SK-N-SH treated with all-trans-retinoic acid at 6 μM for 48 hours (cell line): ENCODE measurements at regions not wholly inside any gene's neighbourhood (a gene's known extent, or its start where the extent isn't known, plus 50 kb on each side); places are given as distances from the start of the nearest gene placed in this dataset.
A peak's percentile ranks its signal among the peaks of the same experiment; 100 is the strongest.

Source experiments
- ATAC-seq: fragments of 200-7000 bp; cut with Tn5 transposase; 3 replicates; pipeline ENCODE4 v1.9.1; 2020; ENCODE audit warnings: mild to moderate bottlenecking, moderate library complexity
- ARNTL ChIP-seq: fragments of 450-650 bp; formaldehyde crosslinking; IDR thresholded peaks from 2 replicates; pipeline ENCODE4 v1.5.0; 2020; ENCODE audit warnings: low read depth, mild to moderate bottlenecking, moderate library complexity, borderline replicate concordance
- BACH2 ChIP-seq: fragments of 250-450 bp; sonication (Bioruptor Pico); IDR thresholded peaks from 2 replicates; pipeline ENCODE4 v1.9.0; 2021; ENCODE audit warnings: mild to moderate bottlenecking, borderline replicate concordance
- CSDC2 ChIP-seq: fragments of 250-450 bp; sonication (Bioruptor Pico); IDR thresholded peaks from 2 replicates; pipeline ENCODE4 v1.5.0; 2020; ENCODE audit warnings: mild to moderate bottlenecking, moderate library complexity
- CSRNP3 ChIP-seq: fragments of 250-450 bp; sonication (Bioruptor Pico); IDR thresholded peaks from 2 replicates; pipeline ENCODE4 v1.5.1; 2021; ENCODE audit warnings: mild to moderate bottlenecking, moderate library complexity
- ESRRG ChIP-seq: fragments of 250-450 bp; sonication (Bioruptor Pico); IDR thresholded peaks from 2 replicates; pipeline ENCODE4 v1.6.1; 2021; ENCODE audit warnings: mild to moderate bottlenecking
- ISL1 ChIP-seq: fragments of 250-450 bp; sonication (Bioruptor Pico); IDR thresholded peaks from 2 replicates; pipeline ENCODE4 v2.1.2; 2022; ENCODE audit warnings: mild to moderate bottlenecking, moderate library complexity
- PPARA ChIP-seq: fragments of 250-450 bp; sonication (Bioruptor Pico); IDR thresholded peaks from 2 replicates; pipeline ENCODE4 v1.5.0; 2020; ENCODE audit warnings: mild to moderate bottlenecking, borderline replicate concordance
- RARB ChIP-seq: fragments of 250-450 bp; sonication (Bioruptor Pico); IDR thresholded peaks from 2 replicates; pipeline ENCODE4 v1.8.0; 2021; ENCODE audit warnings: mild to moderate bottlenecking, moderate library complexity
- SNAI2 ChIP-seq: fragments of 250-450 bp; sonication (Bioruptor Pico); IDR thresholded peaks from 2 replicates; pipeline ENCODE4 v1.5.0; 2020; ENCODE audit warnings: mild to moderate bottlenecking, moderate library complexity
- TCF4 ChIP-seq: fragments of 250-450 bp; sonication (Bioruptor Pico); IDR thresholded peaks from 2 replicates; pipeline ENCODE4 v1.8.0; 2021; ENCODE audit warnings: mild to moderate bottlenecking, moderate library complexity, borderline replicate concordance
- TOX ChIP-seq: fragments of 250-450 bp; sonication (Bioruptor Pico); IDR thresholded peaks from 2 replicates; pipeline ENCODE4 v1.8.0; 2021; ENCODE audit warnings: mild to moderate bottlenecking, moderate library complexity, borderline replicate concordance
- ZC3H10 ChIP-seq: fragments of 250-450 bp; sonication (Bioruptor Pico); IDR thresholded peaks from 2 replicates; pipeline ENCODE4 v1.5.1; 2021; ENCODE audit warnings: mild to moderate bottlenecking, moderate library complexity
- ZFP3 ChIP-seq: fragments of 250-450 bp; sonication (Bioruptor Pico); IDR thresholded peaks from 2 replicates; pipeline ENCODE4 v1.5.0; 2020; ENCODE audit warnings: mild to moderate bottlenecking, moderate library complexity
- ZFP30 ChIP-seq: fragments of 450-650 bp; formaldehyde crosslinking; IDR thresholded peaks from 2 replicates; pipeline ENCODE4 v1.5.0; 2022; ENCODE audit warnings: mild to moderate bottlenecking, moderate library complexity
- ZNF565 ChIP-seq: fragments of 450-650 bp; formaldehyde crosslinking; conservative IDR thresholded peaks from 2 replicates; pipeline ENCODE4 v1.5.0; 2020; ENCODE audit warnings: low read depth, mild to moderate bottlenecking, moderate library complexity
- ZNF70 ChIP-seq: fragments of 450-650 bp; formaldehyde crosslinking; IDR thresholded peaks from 2 replicates; pipeline ENCODE4 v1.5.0; 2020; ENCODE audit warnings: mild to moderate bottlenecking, moderate library complexity
- ZNF8 ChIP-seq: fragments of 450-650 bp; formaldehyde crosslinking; IDR thresholded peaks from 2 replicates; pipeline ENCODE4 v1.5.0; 2020; ENCODE audit warnings: mild to moderate bottlenecking, moderate library complexity
- TF ChIP-seq, protein P1 (sequence below): fragments of 250-450 bp; sonication (Bioruptor Pico); IDR thresholded peaks from 2 replicates; pipeline ENCODE4 v1.8.0; 2020; ENCODE audit warnings: mild to moderate bottlenecking, moderate library complexity, borderline replicate concordance
- TF ChIP-seq, protein P2 (sequence below): fragments of 250-450 bp; sonication (Bioruptor Pico); IDR thresholded peaks from 2 replicates; pipeline ENCODE4 v1.5.1; 2020; ENCODE audit warnings: low read depth, mild to moderate bottlenecking, moderate library complexity
- TF ChIP-seq, protein P3 (sequence below): fragments of 250-450 bp; sonication (Bioruptor Pico); IDR thresholded peaks from 2 replicates; pipeline ENCODE4 v1.5.0; 2020; ENCODE audit warnings: mild to moderate bottlenecking, moderate library complexity
- TF ChIP-seq, protein P4 (sequence below): fragments of 250-450 bp; sonication (Bioruptor Pico); IDR thresholded peaks from 2 replicates; pipeline ENCODE4 v1.8.0; 2021; ENCODE audit warnings: low read depth, mild to moderate bottlenecking, moderate library complexity, borderline replicate concordance

- TF ChIP-seq, protein P1, sequence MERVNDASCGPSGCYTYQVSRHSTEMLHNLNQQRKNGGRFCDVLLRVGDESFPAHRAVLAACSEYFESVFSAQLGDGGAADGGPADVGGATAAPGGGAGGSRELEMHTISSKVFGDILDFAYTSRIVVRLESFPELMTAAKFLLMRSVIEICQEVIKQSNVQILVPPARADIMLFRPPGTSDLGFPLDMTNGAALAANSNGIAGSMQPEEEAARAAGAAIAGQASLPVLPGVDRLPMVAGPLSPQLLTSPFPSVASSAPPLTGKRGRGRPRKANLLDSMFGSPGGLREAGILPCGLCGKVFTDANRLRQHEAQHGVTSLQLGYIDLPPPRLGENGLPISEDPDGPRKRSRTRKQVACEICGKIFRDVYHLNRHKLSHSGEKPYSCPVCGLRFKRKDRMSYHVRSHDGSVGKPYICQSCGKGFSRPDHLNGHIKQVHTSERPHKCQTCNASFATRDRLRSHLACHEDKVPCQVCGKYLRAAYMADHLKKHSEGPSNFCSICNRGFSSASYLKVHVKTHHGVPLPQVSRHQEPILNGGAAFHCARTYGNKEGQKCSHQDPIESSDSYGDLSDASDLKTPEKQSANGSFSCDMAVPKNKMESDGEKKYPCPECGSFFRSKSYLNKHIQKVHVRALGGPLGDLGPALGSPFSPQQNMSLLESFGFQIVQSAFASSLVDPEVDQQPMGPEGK (CRISPR knock-in tag), result no peak
- TF ChIP-seq SNAI2, result no peak
Observed at GRCh38 chr10:4249841-4250586, 465.0 kb upstream of the KLF6 start (continued).

- no peak for TF ChIP-seq ZC3H10
- 0 out of 2 replicates have a peak, but pooled peaks have one; percentile 17 for TF ChIP-seq CSDC2
- TF ChIP-seq, all 23 proteins: peak for 1
- ATAC-seq, result no peak
Observed at GRCh38 chr10:4247379-4247778, 462.4 kb upstream of the KLF6 start.

- TF ChIP-seq BACH2 (CRISPR knock-in tag), result no peak
- no peak for TF ChIP-seq CSRNP3 (CRISPR knock-in tag)
- TF ChIP-seq CSDC2, result peak; percentile 17; the same call in 1 of the 2 replicates
- TF ChIP-seq ZC3H10, result peak; percentile 79
- TF ChIP-seq RARB (CRISPR knock-in tag), result no peak; the same call in 1 of the 2 replicates
- TF ChIP-seq, protein P2, sequence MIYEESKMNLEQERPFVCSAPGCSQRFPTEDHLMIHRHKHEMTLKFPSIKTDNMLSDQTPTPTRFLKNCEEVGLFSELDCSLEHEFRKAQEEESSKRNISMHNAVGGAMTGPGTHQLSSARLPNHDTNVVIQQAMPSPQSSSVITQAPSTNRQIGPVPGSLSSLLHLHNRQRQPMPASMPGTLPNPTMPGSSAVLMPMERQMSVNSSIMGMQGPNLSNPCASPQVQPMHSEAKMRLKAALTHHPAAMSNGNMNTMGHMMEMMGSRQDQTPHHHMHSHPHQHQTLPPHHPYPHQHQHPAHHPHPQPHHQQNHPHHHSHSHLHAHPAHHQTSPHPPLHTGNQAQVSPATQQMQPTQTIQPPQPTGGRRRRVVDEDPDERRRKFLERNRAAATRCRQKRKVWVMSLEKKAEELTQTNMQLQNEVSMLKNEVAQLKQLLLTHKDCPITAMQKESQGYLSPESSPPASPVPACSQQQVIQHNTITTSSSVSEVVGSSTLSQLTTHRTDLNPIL (CRISPR knock-in tag), result no peak
- no peak for TF ChIP-seq ESRRG
- TF ChIP-seq TOX, result peak; percentile 69; the same call in 1 of the 2 replicates
- no peak for TF ChIP-seq ZNF70
- TF ChIP-seq ZFP3 (CRISPR knock-in tag), result no peak
- no peak for TF ChIP-seq PPARA
- TF ChIP-seq ZNF8 (CRISPR knock-in tag), result no peak
- peak; percentile 65 for TF ChIP-seq ISL1
- TF ChIP-seq, protein P3, sequence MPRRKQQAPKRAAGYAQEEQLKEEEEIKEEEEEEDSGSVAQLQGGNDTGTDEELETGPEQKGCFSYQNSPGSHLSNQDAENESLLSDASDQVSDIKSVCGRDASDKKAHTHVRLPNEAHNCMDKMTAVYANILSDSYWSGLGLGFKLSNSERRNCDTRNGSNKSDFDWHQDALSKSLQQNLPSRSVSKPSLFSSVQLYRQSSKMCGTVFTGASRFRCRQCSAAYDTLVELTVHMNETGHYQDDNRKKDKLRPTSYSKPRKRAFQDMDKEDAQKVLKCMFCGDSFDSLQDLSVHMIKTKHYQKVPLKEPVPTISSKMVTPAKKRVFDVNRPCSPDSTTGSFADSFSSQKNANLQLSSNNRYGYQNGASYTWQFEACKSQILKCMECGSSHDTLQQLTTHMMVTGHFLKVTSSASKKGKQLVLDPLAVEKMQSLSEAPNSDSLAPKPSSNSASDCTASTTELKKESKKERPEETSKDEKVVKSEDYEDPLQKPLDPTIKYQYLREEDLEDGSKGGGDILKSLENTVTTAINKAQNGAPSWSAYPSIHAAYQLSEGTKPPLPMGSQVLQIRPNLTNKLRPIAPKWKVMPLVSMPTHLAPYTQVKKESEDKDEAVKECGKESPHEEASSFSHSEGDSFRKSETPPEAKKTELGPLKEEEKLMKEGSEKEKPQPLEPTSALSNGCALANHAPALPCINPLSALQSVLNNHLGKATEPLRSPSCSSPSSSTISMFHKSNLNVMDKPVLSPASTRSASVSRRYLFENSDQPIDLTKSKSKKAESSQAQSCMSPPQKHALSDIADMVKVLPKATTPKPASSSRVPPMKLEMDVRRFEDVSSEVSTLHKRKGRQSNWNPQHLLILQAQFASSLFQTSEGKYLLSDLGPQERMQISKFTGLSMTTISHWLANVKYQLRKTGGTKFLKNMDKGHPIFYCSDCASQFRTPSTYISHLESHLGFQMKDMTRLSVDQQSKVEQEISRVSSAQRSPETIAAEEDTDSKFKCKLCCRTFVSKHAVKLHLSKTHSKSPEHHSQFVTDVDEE (CRISPR knock-in tag), result no peak
- TF ChIP-seq, protein P4, sequence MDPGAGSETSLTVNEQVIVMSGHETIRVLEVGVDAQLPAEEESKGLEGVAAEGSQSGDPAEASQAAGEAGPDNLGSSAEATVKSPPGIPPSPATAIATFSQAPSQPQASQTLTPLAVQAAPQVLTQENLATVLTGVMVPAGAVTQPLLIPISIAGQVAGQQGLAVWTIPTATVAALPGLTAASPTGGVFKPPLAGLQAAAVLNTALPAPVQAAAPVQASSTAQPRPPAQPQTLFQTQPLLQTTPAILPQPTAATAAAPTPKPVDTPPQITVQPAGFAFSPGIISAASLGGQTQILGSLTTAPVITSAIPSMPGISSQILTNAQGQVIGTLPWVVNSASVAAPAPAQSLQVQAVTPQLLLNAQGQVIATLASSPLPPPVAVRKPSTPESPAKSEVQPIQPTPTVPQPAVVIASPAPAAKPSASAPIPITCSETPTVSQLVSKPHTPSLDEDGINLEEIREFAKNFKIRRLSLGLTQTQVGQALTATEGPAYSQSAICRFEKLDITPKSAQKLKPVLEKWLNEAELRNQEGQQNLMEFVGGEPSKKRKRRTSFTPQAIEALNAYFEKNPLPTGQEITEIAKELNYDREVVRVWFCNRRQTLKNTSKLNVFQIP, result no peak
- TF ChIP-seq, protein P1 (CRISPR knock-in tag), result no peak; the same call in 1 of the 2 replicates
- TF ChIP-seq ARNTL (CRISPR knock-in tag), result no peak
- TF ChIP-seq TCF4, result no peak
- no peak for TF ChIP-seq ZNF565 (CRISPR knock-in tag)
- no peak for TF ChIP-seq ZFP30
- ATAC-seq, result peak; percentile 69
Observed at GRCh38 chr10:4246881-4247358, 461.9 kb upstream of the KLF6 start.
